ENCODE measurements at regions not wholly inside any gene's neighbourhood (a gene's known extent, or its start where the extent isn't known, plus 50 kb on each side); places are given as distances from the start of the nearest gene placed in this dataset.
A peak's percentile ranks its signal among the peaks of the same experiment; 100 is the strongest.
"Not testable (repeated sequence)": the region's sequence is repeated elsewhere in the genome, so short reads cannot be mapped to it uniquely, and the experiment has no call there.

DNA sequence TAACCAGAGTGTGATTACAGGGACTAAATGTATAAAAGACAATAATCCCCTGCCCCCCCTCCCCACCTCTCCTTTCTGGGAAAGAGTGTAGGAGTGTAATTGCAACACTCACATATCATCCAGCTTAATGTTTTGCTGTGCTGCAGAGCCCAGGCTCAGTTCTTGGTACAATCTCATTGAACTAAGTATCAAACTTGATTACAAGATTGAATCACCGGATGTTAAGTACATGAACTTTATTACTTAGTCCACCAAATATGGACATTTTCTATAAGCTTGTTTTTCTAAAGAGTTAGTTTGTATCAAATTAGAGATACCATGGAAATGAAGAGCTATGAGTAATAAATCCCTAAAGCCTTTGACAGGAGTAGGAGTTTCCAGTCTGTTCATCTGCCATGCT lies 559.1 kb downstream of the ZNF674 start:
- H3K4me3 ChIP-seq (ENCODE audit: low read depth, low read length) = no peak overlapping the region
- TF ChIP-seq, protein P1, sequence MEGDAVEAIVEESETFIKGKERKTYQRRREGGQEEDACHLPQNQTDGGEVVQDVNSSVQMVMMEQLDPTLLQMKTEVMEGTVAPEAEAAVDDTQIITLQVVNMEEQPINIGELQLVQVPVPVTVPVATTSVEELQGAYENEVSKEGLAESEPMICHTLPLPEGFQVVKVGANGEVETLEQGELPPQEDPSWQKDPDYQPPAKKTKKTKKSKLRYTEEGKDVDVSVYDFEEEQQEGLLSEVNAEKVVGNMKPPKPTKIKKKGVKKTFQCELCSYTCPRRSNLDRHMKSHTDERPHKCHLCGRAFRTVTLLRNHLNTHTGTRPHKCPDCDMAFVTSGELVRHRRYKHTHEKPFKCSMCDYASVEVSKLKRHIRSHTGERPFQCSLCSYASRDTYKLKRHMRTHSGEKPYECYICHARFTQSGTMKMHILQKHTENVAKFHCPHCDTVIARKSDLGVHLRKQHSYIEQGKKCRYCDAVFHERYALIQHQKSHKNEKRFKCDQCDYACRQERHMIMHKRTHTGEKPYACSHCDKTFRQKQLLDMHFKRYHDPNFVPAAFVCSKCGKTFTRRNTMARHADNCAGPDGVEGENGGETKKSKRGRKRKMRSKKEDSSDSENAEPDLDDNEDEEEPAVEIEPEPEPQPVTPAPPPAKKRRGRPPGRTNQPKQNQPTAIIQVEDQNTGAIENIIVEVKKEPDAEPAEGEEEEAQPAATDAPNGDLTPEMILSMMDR (IDR thresholded peaks at IDR 0.05; ENCODE audit: insufficient read depth, low read depth, low read length) = no peak
- DNase-seq (ENCODE audit: low read depth) = no peak

DNA sequence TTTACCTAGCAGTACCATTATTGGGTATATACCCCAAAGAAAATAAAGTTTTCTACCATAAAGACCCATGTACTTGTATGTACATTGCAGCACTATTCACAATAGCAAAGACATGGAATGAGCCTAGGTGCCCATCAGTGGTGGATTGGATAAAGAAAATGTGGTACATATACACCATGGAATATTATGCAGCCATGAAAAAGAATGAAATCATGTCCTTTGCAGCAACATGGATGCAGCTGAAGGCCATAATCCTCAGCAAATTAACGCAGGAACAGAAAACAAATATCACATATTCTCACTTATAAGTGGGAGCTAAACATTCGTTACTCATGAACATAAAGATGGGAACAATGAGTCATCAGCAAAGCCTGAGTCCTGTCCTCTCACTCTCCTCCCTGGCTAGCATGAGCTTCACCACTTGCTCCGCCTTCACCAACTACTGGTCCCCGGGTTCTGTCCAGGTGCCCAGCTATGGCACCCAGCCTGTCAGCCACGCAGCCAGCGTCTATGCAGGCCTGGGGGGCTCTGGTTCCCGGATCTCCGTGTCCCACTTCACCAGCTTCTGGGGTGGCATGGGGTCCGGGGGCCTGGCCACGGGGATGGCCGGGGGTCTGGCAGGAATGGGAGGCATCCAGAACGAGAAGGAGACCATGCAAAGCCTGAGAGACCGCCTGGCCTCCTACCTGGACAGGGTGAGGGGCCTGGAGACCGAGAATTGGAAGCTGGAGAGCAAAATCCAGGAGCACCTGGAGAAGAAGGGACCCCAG lies 562.1 kb downstream of the ZNF674 start:
- DNase-seq (ENCODE audit: low read depth); H3K4me3 ChIP-seq (ENCODE audit: low read depth, low read length): not testable (repeated sequence)

DNA sequence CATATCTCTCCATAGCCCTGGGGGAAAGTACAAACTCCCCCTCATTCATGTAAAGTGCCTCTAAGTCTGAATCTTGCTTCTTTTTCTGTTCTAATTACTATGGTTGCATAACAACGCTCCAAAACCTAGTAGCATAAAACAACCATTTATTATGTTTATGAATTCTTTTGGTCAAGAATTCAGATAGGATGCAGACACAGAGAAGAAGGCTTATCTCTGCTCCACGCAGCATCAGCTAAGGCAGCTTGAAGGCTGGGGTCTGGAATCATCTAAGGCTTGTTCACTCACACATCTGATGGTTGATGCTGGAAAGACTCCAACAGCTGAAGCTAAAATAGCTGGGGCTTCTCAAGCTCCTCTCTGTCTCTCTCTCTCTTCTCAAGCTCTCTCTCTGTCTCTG lies 564.5 kb downstream of the ZNF674 start:
- DNase-seq (ENCODE audit: low read depth) = peak; percentile 48
- TF ChIP-seq, protein P1 (IDR thresholded peaks at IDR 0.05; ENCODE audit: insufficient read depth, low read depth, low read length) = no peak

DNA sequence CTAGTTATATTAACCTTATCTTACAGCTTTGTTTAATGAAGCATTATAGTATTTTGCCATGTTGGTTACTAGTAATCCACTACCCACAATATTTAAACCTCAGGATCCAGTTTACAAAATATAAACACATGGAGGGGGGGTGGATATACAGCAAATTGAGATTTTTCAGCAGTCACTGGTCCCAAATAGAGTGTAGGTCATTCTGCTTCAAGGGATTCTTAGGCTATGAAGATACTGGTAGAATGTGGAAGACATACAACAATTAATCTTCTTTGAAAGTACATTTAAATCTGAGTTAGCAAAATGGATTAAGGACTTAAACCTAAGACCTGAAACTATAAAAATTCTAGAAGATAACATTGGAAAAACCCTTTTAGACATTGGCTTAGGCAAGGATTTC lies 569.6 kb downstream of the ZNF674 start:
- TF ChIP-seq, protein P1 (IDR thresholded peaks at IDR 0.05; ENCODE audit: insufficient read depth, low read depth, low read length) = no peak
- DNase-seq (ENCODE audit: low read depth) = no peak
- no peak overlapping the region for H3K4me3 ChIP-seq (ENCODE audit: low read depth, low read length)

More for the DNA sequence above, 564.5 kb downstream of the ZNF674 start:
- no peak overlapping the region for H3K4me3 ChIP-seq (ENCODE audit: low read depth, low read length)

DNA sequence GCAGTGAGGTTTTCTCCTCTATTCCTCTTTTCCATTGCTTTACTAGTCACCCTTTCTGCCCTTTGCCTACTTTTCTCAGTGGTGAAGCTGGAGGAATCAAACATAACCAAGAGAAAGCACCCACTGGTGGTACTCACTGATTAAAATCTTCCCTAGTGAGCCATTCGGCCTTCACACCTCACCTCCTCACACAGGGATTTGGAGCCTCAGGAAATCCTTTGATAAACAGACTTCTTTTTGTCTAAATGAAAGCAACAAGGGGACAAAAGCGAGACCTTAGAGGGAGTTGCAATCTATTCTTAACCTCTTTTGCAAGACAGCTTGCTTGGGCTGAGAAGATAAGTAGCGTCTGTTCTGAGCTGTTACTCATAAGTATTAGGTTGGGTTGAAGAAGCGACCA lies 572.6 kb downstream of the ZNF674 start:
- TF ChIP-seq, protein P1 (IDR thresholded peaks at IDR 0.05; ENCODE audit: insufficient read depth, low read depth, low read length) = no peak
- no peak for DNase-seq (ENCODE audit: low read depth)

DNA sequence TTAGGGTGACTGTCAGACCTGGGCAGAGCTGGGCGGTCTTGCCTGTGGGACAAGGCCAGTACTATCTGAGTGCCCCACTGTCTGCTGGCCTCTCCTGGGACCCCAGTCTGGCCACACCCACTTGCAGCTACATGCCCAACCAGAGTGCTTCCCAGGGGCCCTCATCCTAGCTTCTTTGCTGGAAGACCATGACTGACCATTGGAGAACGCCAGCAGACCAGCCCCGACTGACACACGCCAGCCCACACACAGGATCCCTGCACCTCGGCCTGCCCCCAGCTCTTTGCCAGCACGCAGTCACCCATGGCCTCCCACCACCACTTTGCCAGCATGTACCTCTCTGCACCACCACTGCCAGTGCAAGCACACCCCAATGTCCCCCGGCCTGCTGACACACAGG lies 585.7 kb downstream of the ZNF674 start:
- no peak overlapping the region for H3K4me3 ChIP-seq (ENCODE audit: low read depth, low read length)
- TF ChIP-seq, protein P1 (IDR thresholded peaks at IDR 0.05; ENCODE audit: insufficient read depth, low read depth, low read length) = no peak
- no peak for DNase-seq (ENCODE audit: low read depth)

More for the DNA sequence above, 572.6 kb downstream of the ZNF674 start:
- H3K4me3 ChIP-seq (ENCODE audit: low read depth, low read length) = no peak overlapping the region

DNA sequence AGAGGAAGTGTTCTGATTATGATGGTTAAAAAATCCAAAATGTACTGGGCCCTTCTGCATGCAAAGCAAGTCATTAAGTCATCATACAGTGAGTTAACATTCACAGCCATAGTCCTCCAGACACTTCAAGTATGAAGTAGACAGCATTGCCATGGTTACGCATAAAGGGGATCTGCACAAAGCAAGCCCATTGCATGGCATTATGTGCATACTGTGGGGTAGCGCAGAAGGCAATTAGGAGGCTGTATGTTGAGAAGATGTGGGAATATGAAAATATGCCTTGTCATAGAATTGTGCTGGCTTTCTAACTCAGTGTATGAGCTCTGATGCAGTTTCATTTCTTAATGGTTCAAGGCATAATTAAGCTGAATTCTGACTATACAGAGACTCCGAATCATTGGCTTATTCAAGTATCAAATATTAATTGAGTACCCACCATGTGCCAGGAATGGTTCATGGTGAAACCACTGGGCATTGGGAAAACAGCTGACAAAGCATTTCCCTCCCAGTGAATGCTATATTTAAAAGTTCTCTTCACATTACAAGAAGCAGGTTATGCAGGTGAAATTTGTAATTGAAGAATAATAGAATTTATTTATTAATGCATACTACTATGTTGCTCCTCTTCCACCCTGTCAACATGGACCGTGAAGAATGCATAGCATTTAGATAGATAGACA lies 588.9 kb downstream of the ZNF674 start:
- no peak overlapping the region for H3K4me3 ChIP-seq (ENCODE audit: low read depth, low read length)
- no peak for DNase-seq (ENCODE audit: low read depth)
- TF ChIP-seq, protein P1 (IDR thresholded peaks at IDR 0.05; ENCODE audit: insufficient read depth, low read depth, low read length) = no peak
